GM06990 (cell line): ENCODE measurements at regions not wholly inside any gene's neighbourhood (a gene's known extent, or its start where the extent isn't known, plus 50 kb on each side); places are given as distances from the start of the nearest gene placed in this dataset.
"Not testable (repeated sequence)": the region's sequence is repeated elsewhere in the genome, so short reads cannot be mapped to it uniquely, and the experiment has no call there.

Source experiments
- DNase-seq: peaks from one replicate; pipeline ENCODE4 v3.0.0-alpha.2; 2011; ENCODE audit not compliant: insufficient read length; ENCODE audit errors: extremely low read depth
- H3K27me3 ChIP-seq: replicated peaks from 2 replicates; pipeline ENCODE4 v1.6.0; 2011; ENCODE audit warnings: low read length; ENCODE audit not compliant: control insufficient read depth, insufficient read depth
- H3K36me3 ChIP-seq: 2 replicates; pipeline ENCODE4 v1.5.1; 2011; ENCODE audit warnings: low read length; ENCODE audit not compliant: control insufficient read depth, insufficient read depth
- H3K4me3 ChIP-seq: replicated peaks from 2 replicates; pipeline ENCODE4 v1.5.1; 2011; ENCODE audit warnings: low read depth, mild to moderate bottlenecking, control low read depth, low read length
- CTCF ChIP-seq: IDR thresholded peaks from 2 replicates; pipeline ENCODE4 v1.5.1; 2011; ENCODE audit warnings: low read length, control low read depth, mild to moderate bottlenecking, inconsistent platforms; ENCODE audit not compliant: insufficient read depth, poor library complexity, severe bottlenecking

GRCh38 chr6:37088897-37089296 lies 81.1 kb upstream of the PIM1 start:
- Histone ChIP-seq H3K4me3 (no peak overlapping the region), H3K27me3 (no peaks in the 10 kb centered on the region), H3K36me3 (no peaks in the 10 kb centered on the region)
- TF ChIP-seq CTCF: no peak
- DNase-seq: no peak

GRCh38 chr6:37089783-37090182 lies 80.2 kb upstream of the PIM1 start:
- no peak for TF ChIP-seq CTCF
- H3K36me3 ChIP-seq: no peaks in the 10 kb centered on the region
- DNase-seq: no peak
- H3K4me3 ChIP-seq: no peak overlapping the region
- H3K27me3 ChIP-seq: no peaks in the 10 kb centered on the region

- not testable (repeated sequence) for H3K27me3 ChIP-seq, DNase-seq, H3K36me3 ChIP-seq, H3K4me3 ChIP-seq
These were observed 78.8 kb upstream of the PIM1 start for GRCh38 chr6:37091104-37091503.

- not testable (repeated sequence) for H3K36me3 ChIP-seq, H3K4me3 ChIP-seq, DNase-seq, H3K27me3 ChIP-seq
These were observed 78.4 kb upstream of the PIM1 start for GRCh38 chr6:37091586-37091985.

GRCh38 chr6:37092923-37093727 lies 76.8 kb upstream of the PIM1 start:
- Histone ChIP-seq H3K36me3 (no peaks in the 10 kb centered on the region), H3K4me3 (no peak overlapping the region), H3K27me3 (no peaks in the 10 kb centered on the region)
- no peak for DNase-seq
- TF ChIP-seq CTCF: no peak

- TF ChIP-seq CTCF: no peak
- Histone ChIP-seq H3K36me3 (no peaks in the 10 kb centered on the region), H3K27me3 (no peaks in the 10 kb centered on the region), H3K4me3 (no peak overlapping the region)
- no peak for DNase-seq
These were observed 76.3 kb upstream of the PIM1 start for GRCh38 chr6:37093728-37094069.

GRCh38 chr6:37095997-37096396 lies 74.0 kb upstream of the PIM1 start:
- no peak overlapping the region for H3K4me3 ChIP-seq
- TF ChIP-seq CTCF: no peak
- no peaks in the 10 kb centered on the region for H3K27me3 ChIP-seq
- no peaks in the 10 kb centered on the region for H3K36me3 ChIP-seq
- no peak for DNase-seq
